ENCODE measurements at regions not wholly inside any gene's neighbourhood (a gene's known extent, or its start where the extent isn't known, plus 50 kb on each side); places are given as distances from the start of the nearest gene placed in this dataset.

DNA sequence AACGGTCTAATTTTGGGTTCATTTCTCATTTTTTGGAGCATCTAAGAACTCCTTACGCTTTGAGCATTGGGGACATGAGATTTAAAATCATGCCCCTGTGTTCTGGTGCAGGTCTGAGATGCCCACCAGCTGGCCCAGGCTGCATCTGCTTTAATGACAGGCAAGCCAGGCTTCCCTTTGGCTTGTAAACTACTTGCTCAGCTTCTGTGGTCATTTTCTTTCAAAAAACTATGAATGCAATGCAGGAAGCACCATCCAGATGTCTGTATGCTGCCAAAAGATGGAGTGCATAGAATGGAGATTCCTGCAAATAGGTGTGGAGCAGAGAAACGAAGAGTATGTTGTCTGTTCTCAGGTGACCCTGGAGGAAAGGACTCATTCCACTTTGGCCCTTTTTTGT lies 399.9 kb upstream of the ADAMTSL1 start:
- DNase-seq (ENCODE audit: low read depth), result no peak

DNA sequence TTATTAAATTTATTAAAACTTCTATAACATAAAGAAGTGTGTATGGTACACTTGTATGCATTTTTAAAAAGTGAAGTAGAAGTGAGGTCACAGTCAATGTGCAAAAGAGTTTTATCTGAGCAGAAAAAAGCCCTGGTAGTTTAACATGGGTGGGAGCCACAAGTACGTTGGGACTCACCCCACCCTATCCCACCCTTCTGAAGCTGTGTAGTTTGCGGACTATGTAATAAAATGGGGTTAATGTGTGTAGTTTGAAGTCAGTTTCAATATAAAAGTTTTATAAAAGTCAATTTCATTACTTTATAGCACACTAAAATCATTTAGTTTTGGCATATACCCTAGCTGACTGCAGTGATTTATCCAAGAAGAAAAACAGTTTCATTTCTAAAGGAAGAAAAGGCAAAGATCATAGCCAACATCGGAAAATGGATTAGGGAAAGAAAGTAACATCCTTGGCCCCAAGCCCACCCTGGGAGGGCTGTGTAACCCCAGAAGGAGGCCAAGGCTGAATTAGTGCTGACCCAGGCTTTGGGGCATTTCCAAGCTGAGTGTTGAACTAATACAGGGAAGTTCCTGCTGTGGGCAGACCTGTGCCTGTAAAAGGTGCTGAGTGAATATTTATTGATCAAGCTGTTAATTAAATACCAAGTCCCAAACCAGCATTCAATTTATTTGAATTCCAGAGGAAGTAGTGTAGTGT lies 398.6 kb upstream of the ADAMTSL1 start:
- DNase-seq (ENCODE audit: low read depth), result no peak

GRCh38 chr9:18077941-18078678 lies 395.8 kb upstream of the ADAMTSL1 start:
- DNase-seq (ENCODE audit: low read depth), result no peak

- no peak for DNase-seq (ENCODE audit: low read depth)
Observed at GRCh38 chr9:18092138-18092537, 381.8 kb upstream of the ADAMTSL1 start.

- no peak for DNase-seq (ENCODE audit: low read depth)
Observed at GRCh38 chr9:18106006-18106560, 367.9 kb upstream of the ADAMTSL1 start.

DNA sequence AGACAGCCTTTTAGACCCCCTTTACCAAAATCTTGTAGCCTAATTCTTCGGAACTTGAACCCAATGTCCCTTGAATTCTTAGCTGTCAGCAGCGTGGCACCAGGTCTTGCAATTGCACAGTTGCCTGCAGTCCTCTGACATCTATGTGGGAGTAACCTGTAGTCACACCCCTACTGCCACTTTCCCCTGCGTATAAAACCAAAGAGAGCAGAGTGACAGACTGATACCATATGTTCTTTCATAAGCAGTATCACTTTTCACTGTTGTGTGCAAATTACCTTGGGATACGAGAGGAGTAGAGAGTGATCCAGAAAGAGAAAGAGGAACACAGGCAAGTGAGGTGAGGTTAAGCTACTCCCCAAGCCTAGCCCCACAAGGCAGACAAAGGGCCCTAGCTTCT lies 364.3 kb upstream of the ADAMTSL1 start:
- DNase-seq (ENCODE audit: low read depth), result no peak

- DNase-seq (ENCODE audit: low read depth), result no peak
Observed at GRCh38 chr9:18111146-18111545, 362.8 kb upstream of the ADAMTSL1 start.

- no peak for DNase-seq (ENCODE audit: low read depth)
Observed at GRCh38 chr9:18114559-18115475, 359.1 kb upstream of the ADAMTSL1 start.

GRCh38 chr9:18118268-18118667 lies 355.7 kb upstream of the ADAMTSL1 start:
- DNase-seq (ENCODE audit: low read depth), result no peak

- no peak for DNase-seq (ENCODE audit: low read depth)
Observed at GRCh38 chr9:18122171-18122570, 351.8 kb upstream of the ADAMTSL1 start.

- no peak for DNase-seq (ENCODE audit: low read depth)
Observed at GRCh38 chr9:18124760-18125159, 349.2 kb upstream of the ADAMTSL1 start.

- no peak for DNase-seq (ENCODE audit: low read depth)
Observed at GRCh38 chr9:18126831-18127498, 347.0 kb upstream of the ADAMTSL1 start.

DNA sequence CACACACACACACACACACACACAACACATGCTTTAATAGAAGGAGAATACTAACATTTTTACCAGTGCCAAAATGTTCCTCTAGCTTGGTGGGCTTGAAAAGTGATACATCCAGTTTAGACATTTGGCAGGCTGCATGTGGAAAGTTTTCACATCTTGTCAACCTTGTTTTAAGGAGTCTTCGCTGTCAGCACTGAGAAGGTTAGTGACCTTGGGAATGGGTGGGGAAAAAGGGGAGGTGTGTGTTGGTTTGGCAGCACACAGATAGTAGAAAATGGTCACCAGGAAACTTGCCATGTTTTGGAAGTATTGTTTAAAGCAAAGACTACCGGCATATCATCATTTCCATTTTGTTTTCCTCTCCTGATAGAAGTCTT lies 346.5 kb upstream of the ADAMTSL1 start:
- DNase-seq (ENCODE audit: low read depth), result no peak

DNA sequence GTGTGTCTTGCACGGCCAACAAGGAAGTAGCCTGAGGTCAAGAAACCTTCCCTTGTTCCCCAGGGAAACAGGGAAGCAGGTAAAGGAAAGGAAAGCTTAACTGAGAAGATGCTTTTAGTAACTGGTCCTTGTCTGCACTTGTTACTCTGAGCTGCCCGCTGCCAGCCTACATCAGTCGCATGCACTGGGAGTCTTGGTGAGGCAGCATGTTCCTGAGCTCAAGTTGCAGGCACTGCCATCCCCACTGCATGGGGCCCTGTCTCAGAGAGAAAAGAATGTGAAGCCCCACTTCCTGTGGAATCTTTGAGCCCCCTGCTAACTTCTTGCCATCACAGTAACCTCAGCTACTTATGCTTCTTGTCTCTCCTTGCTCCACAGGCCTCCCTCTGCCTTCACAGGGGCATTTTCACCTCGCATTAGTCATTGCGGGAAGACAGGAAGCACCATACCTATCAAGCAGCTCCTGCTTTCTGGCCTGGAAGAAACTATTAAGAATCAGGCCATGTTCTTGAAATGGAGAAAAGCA lies 344.1 kb upstream of the ADAMTSL1 start:
- no peak for DNase-seq (ENCODE audit: low read depth)

GRCh38 chr9:18136354-18136994 lies 337.5 kb upstream of the ADAMTSL1 start:
- DNase-seq (ENCODE audit: low read depth), result no peak

- no peak for DNase-seq (ENCODE audit: low read depth)
Observed at GRCh38 chr9:18137815-18138214, 336.1 kb upstream of the ADAMTSL1 start.

DNA sequence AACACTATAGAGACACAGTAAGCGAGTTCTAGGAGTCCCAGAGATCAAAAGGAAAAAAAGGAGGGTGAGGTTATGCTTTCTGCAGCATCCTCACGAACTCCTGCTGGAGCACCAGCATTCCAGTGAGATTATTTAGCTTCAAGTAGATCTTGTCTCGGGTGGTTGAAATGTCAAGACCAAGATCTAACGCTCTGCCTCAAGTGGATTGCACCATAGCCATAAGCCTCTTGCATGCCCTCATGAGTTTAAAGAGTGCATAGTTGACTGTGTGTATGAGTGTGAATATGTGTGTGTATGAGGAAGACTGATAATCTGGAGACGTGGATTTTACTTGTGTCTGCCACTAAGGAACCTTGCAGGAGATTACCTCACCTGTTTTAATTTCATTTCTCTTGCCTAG lies 335.3 kb upstream of the ADAMTSL1 start:
- DNase-seq (ENCODE audit: low read depth), result no peak

- no peak for DNase-seq (ENCODE audit: low read depth)
Observed at GRCh38 chr9:18141681-18142080, 332.3 kb upstream of the ADAMTSL1 start.

DNA sequence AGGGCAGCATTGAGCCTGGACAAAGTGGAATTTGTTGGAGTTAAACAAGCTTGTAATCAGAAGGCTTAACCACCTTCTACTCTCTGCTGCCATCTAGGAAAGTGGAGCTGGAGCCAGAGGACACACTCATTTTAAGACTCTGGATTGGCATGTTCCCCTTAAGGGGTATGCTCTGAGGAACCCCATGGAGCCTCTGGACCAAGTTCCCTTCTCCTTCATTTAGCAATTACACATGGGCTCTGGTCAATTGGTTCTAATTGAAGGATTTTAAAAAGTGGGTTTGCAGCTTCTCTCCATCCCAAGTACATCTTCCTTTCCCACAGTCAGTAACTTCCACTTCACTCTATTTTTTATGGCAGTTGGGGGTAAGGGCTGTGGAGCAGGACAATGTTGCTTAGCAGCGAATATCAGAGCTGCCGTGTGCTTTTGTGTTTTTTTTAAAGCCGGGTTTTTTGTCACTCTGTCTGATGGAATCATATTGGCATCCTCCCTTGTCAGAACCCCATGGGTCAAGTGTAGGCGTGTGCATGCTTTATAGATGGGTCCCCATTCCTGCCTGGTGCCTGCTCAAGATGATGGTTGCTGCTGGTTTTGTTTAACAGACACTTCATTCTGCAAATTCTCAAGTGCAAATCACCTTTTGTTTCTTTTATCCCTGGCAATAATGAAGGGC lies 330.7 kb upstream of the ADAMTSL1 start:
- no peak for DNase-seq (ENCODE audit: low read depth)

DNA sequence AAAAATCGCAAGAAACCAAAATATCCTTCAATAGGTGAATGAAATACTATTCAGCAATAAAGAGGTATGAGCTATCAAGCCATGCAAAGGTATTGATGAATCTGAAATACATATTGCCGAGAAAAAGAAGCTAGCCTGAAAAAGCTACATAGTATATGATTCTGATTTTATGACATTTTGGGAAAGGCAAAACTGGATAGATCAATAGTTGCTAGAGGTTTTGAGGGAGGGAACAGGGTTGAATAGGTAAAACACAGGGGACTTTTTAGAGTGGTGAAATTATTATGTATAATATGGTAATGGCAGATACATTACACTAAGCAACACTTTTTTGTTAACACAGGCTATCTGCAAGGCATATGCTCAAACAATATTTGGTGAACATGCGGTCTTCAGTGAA lies 327.6 kb upstream of the ADAMTSL1 start:
- DNase-seq (ENCODE audit: low read depth), result no peak
